Medulla oblongata (tissue), 1 donor: ENCODE measurements at regions not wholly inside any gene's neighbourhood (a gene's known extent, or its start where the extent isn't known, plus 50 kb on each side); places are given as distances from the start of the nearest gene placed in this dataset.

ENCODE experiments used
- DNase-seq: peaks from one replicate; pipeline ENCODE4 v3.0.0-alpha.2; 2015; ENCODE audit errors: extremely low spot score

- DNase-seq, result no peak
These were observed 347.4 kb downstream of the SIPA1L2 start for GRCh38 chr1:232282498-232282897.

- DNase-seq, result no peak
These were observed 349.0 kb downstream of the SIPA1L2 start for GRCh38 chr1:232280910-232281309.

- DNase-seq, result no peak
These were observed 350.0 kb downstream of the SIPA1L2 start for GRCh38 chr1:232279909-232280400.

- DNase-seq, result no peak
These were observed 351.0 kb downstream of the SIPA1L2 start for GRCh38 chr1:232278925-232279324.

- no peak for DNase-seq
These were observed 353.3 kb downstream of the SIPA1L2 start for GRCh38 chr1:232276651-232277050.

- no peak for DNase-seq
These were observed 354.8 kb downstream of the SIPA1L2 start for GRCh38 chr1:232274999-232275710.

GRCh38 chr1:232274236-232274855 is 355.6 kb downstream of the SIPA1L2 start:
- DNase-seq, result no peak

- no peak for DNase-seq
These were observed 356.9 kb downstream of the SIPA1L2 start for GRCh38 chr1:232273011-232273410.

GRCh38 chr1:232271991-232272589 is 357.8 kb downstream of the SIPA1L2 start:
- DNase-seq, result no peak

GRCh38 chr1:232271299-232271698 is 358.6 kb downstream of the SIPA1L2 start:
- no peak for DNase-seq

GRCh38 chr1:232269988-232270387 is 359.9 kb downstream of the SIPA1L2 start:
- no peak for DNase-seq

- DNase-seq, result no peak
These were observed 361.9 kb downstream of the SIPA1L2 start for GRCh38 chr1:232267837-232268598.

- DNase-seq, result no peak
These were observed 362.7 kb downstream of the SIPA1L2 start for GRCh38 chr1:232267092-232267836.

GRCh38 chr1:232263452-232263851 is 366.5 kb downstream of the SIPA1L2 start:
- no peak for DNase-seq

GRCh38 chr1:232262991-232263390 is 366.9 kb downstream of the SIPA1L2 start:
- DNase-seq, result no peak

- no peak for DNase-seq
These were observed 369.1 kb downstream of the SIPA1L2 start for GRCh38 chr1:232260861-232261260.

- no peak for DNase-seq
These were observed 369.9 kb downstream of the SIPA1L2 start for GRCh38 chr1:232260045-232260444.

GRCh38 chr1:232259333-232259732 is 370.6 kb downstream of the SIPA1L2 start:
- DNase-seq, result no peak

GRCh38 chr1:232252546-232253118 is 377.3 kb downstream of the SIPA1L2 start:
- DNase-seq, result no peak

- no peak for DNase-seq
These were observed 379.1 kb downstream of the SIPA1L2 start for GRCh38 chr1:232250838-232251237.
